ENCODE measurements at regions not wholly inside any gene's neighbourhood (a gene's known extent, or its start where the extent isn't known, plus 50 kb on each side); places are given as distances from the start of the nearest gene placed in this dataset.

DNA sequence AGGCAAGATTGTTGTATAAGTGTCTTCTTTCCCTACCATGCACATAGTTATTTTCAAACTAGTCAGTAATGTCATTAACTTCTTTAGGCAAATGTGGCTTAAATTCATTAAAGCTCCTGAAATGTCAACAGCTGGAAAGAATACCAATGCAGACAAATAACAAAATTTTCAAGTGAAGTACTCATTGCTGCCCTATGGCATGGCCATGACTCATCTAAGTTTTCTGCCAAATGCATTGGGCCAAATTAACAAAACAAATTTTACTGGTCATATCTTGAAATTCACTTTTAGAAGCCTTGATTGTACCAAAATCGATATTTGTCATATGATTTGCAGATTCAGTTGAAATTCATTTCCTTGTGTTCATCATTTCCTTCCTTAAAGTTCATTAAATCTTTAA is 915.9 kb downstream of the SLC6A15 start:
- DNase-seq, result no peak
- Histone ChIP-seq H3K56ac (ENCODE audit: low read length) (no peak overlapping the region), H2BK15ac (replicated peaks; ENCODE audit: low read depth) (no peak overlapping the region), H3K23ac (ENCODE audit: low read length) (no peak overlapping the region), H4K8ac (ENCODE audit: low read depth, low read length) (no peak overlapping the region), H3K9ac (ENCODE audit: low read length) (no peak overlapping the region), H3K27ac (ENCODE audit: low read depth, low read length) (no peak overlapping the region), H3K36me3 (ENCODE audit: control insufficient read depth, insufficient read depth, low read length) (no peaks in the 10 kb centered on the region), H3K4me2 (ENCODE audit: low read length) (no peak overlapping the region), H2BK120ac (ENCODE audit: low read depth, low read length) (no peak overlapping the region), H4K5ac (ENCODE audit: low read length) (no peak overlapping the region), H2AK5ac (ENCODE audit: low read length) (no peak overlapping the region), H2BK5ac (ENCODE audit: low read length) (no peak overlapping the region), H3K4ac (ENCODE audit: low read depth, low read length) (no peak overlapping the region), H3K27me3 (ENCODE audit: insufficient read depth, low read length, poor library complexity) (no peaks in the 10 kb centered on the region), H3K18ac (ENCODE audit: low read length) (no peak overlapping the region), H3K79me2 (ENCODE audit: control insufficient read depth, insufficient read depth, low read length) (no peaks in the 10 kb centered on the region), H3K79me1 (ENCODE audit: low read length) (no peaks in the 10 kb centered on the region), H3K4me3 (ENCODE audit: low read length) (no peak overlapping the region), H3K4me1 (ENCODE audit: control insufficient read depth, low read depth, low read length) (no peaks in the 10 kb centered on the region)
- WGBS (ENCODE audit: extremely low coverage, insufficient coverage, low lambda C conversion rate), result no CpG with 5 or more reads among the region's 1 CpG

DNA sequence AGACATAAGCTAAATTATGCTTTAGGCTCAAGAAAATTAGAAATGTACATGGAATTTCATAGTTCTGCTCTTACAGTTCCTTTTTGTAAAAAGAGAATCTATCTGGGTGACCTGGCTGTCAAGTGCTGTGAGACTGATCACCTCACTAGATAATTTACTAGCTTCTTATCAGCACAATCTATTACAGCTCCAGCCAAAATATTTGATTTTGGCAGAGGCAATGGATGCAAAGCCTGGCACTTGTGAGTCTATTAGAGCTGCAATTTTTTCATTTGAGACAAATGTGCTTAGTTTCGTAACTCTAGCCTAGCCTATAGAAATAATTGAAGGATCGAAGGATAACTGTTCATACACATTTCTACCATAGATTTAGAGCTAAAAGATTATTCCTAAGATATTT is 927.5 kb downstream of the SLC6A15 start:
- Histone ChIP-seq H3K36me3 (ENCODE audit: control insufficient read depth, insufficient read depth, low read length) (no peaks in the 10 kb centered on the region), H2BK120ac (ENCODE audit: low read depth, low read length) (no peak overlapping the region), H2BK5ac (ENCODE audit: low read length) (no peak overlapping the region), H2AK5ac (ENCODE audit: low read length) (no peak overlapping the region), H4K5ac (ENCODE audit: low read length) (no peak overlapping the region), H3K27me3 (ENCODE audit: insufficient read depth, low read length, poor library complexity) (no peaks in the 10 kb centered on the region), H2BK15ac (replicated peaks; ENCODE audit: low read depth) (no peak overlapping the region), H3K4ac (ENCODE audit: low read depth, low read length) (no peak overlapping the region), H3K9ac (ENCODE audit: low read length) (no peak overlapping the region), H3K56ac (ENCODE audit: low read length) (no peak overlapping the region), H3K79me2 (ENCODE audit: control insufficient read depth, insufficient read depth, low read length) (no peaks in the 10 kb centered on the region), H3K79me1 (ENCODE audit: low read length) (no peaks in the 10 kb centered on the region), H3K4me1 (ENCODE audit: control insufficient read depth, low read depth, low read length) (no peaks in the 10 kb centered on the region), H3K4me2 (ENCODE audit: low read length) (no peak overlapping the region), H3K4me3 (ENCODE audit: low read length) (no peak overlapping the region), H3K27ac (ENCODE audit: low read depth, low read length) (no peak overlapping the region), H3K23ac (ENCODE audit: low read length) (no peak overlapping the region), H3K18ac (ENCODE audit: low read length) (no peak overlapping the region), H4K8ac (ENCODE audit: low read depth, low read length) (no peak overlapping the region)
- no peak for DNase-seq
- WGBS (ENCODE audit: extremely low coverage, insufficient coverage, low lambda C conversion rate), result no CpG with 5 or more reads among the region's 2 CpGs

DNA sequence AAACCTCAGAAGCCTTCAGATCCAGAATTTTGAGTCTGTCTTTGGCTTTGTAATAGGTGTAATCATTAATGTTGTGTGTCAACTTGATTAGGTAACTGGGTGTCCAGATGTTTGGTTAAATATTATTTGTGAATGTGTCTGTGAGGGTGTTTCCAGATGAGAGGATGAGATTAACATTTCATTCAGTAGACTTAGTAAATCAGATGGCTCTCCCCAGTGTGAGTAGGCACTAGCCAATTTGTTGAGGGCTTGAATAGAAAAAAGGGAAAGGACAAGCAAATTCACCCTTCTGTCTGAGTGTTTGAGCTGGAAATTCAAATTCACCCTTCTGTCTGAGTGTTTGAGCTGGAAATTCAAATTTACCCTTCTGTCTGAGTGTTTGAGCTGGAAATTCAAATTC is 932.2 kb downstream of the SLC6A15 start:
- H3K79me1 ChIP-seq (ENCODE audit: low read length), result no peaks in the 10 kb centered on the region
- no peaks in the 10 kb centered on the region for H3K36me3 ChIP-seq (ENCODE audit: control insufficient read depth, insufficient read depth, low read length)
- no peak overlapping the region for H4K8ac ChIP-seq (ENCODE audit: low read depth, low read length)
- H3K9ac ChIP-seq (ENCODE audit: low read length), result no peak overlapping the region
- H2BK15ac ChIP-seq (replicated peaks; ENCODE audit: low read depth), result no peak overlapping the region
- H3K4me2 ChIP-seq (ENCODE audit: low read length), result no peak overlapping the region
- no peak overlapping the region for H3K23ac ChIP-seq (ENCODE audit: low read length)
- H2BK5ac ChIP-seq (ENCODE audit: low read length), result no peak overlapping the region
- no peaks in the 10 kb centered on the region for H3K4me1 ChIP-seq (ENCODE audit: control insufficient read depth, low read depth, low read length)
- H3K27ac ChIP-seq (ENCODE audit: low read depth, low read length), result no peak overlapping the region
- DNase-seq, result no peak
- no peak overlapping the region for H2AK5ac ChIP-seq (ENCODE audit: low read length)
- no peaks in the 10 kb centered on the region for H3K27me3 ChIP-seq (ENCODE audit: insufficient read depth, low read length, poor library complexity)
- no peak overlapping the region for H2BK120ac ChIP-seq (ENCODE audit: low read depth, low read length)
- no peak overlapping the region for H3K18ac ChIP-seq (ENCODE audit: low read length)
- no peak overlapping the region for H3K56ac ChIP-seq (ENCODE audit: low read length)
- H4K5ac ChIP-seq (ENCODE audit: low read length), result no peak overlapping the region
- H3K4ac ChIP-seq (ENCODE audit: low read depth, low read length), result no peak overlapping the region
- H3K4me3 ChIP-seq (ENCODE audit: low read length), result no peak overlapping the region
- H3K79me2 ChIP-seq (ENCODE audit: control insufficient read depth, insufficient read depth, low read length), result no peaks in the 10 kb centered on the region

DNA sequence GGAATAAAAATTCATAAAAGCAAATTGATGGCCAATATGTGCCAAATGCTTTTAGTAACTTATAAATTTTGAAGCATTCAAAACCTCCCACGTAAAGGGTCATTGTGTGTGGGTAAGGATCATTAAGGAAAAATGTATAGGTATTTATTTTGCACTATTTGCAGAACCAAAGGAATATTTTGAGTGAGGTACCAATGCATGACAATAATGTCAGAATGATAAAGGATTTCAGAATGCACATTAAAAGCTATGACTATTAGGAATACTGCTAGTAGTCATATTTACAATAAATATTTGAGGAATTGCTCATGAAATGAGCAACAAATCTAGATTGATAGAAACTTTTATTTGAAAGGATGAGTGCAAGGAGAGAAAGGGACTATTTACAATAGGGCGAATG is 932.8 kb downstream of the SLC6A15 start:
- H3K79me1 ChIP-seq (ENCODE audit: low read length), result no peaks in the 10 kb centered on the region
- WGBS (ENCODE audit: extremely low coverage, insufficient coverage, low lambda C conversion rate), result no CpG with 5 or more reads among the region's 2 CpGs
- no peak overlapping the region for H3K56ac ChIP-seq (ENCODE audit: low read length)
- H4K8ac ChIP-seq (ENCODE audit: low read depth, low read length), result no peak overlapping the region
- H4K5ac ChIP-seq (ENCODE audit: low read length), result no peak overlapping the region
- no peak overlapping the region for H3K9ac ChIP-seq (ENCODE audit: low read length)
- no peak overlapping the region for H3K27ac ChIP-seq (ENCODE audit: low read depth, low read length)
- no peak overlapping the region for H3K23ac ChIP-seq (ENCODE audit: low read length)
- H3K27me3 ChIP-seq (ENCODE audit: insufficient read depth, low read length, poor library complexity), result no peaks in the 10 kb centered on the region
- no peak overlapping the region for H2AK5ac ChIP-seq (ENCODE audit: low read length)
- no peak overlapping the region for H3K4me2 ChIP-seq (ENCODE audit: low read length)
- H2BK15ac ChIP-seq (replicated peaks; ENCODE audit: low read depth), result no peak overlapping the region
- H3K36me3 ChIP-seq (ENCODE audit: control insufficient read depth, insufficient read depth, low read length), result no peaks in the 10 kb centered on the region
- no peak overlapping the region for H3K4ac ChIP-seq (ENCODE audit: low read depth, low read length)
- H3K79me2 ChIP-seq (ENCODE audit: control insufficient read depth, insufficient read depth, low read length), result no peaks in the 10 kb centered on the region
- H2BK5ac ChIP-seq (ENCODE audit: low read length), result no peak overlapping the region
- DNase-seq, result no peak
- H3K4me3 ChIP-seq (ENCODE audit: low read length), result no peak overlapping the region
- no peak overlapping the region for H3K18ac ChIP-seq (ENCODE audit: low read length)
- no peaks in the 10 kb centered on the region for H3K4me1 ChIP-seq (ENCODE audit: control insufficient read depth, low read depth, low read length)
- no peak overlapping the region for H2BK120ac ChIP-seq (ENCODE audit: low read depth, low read length)

DNA sequence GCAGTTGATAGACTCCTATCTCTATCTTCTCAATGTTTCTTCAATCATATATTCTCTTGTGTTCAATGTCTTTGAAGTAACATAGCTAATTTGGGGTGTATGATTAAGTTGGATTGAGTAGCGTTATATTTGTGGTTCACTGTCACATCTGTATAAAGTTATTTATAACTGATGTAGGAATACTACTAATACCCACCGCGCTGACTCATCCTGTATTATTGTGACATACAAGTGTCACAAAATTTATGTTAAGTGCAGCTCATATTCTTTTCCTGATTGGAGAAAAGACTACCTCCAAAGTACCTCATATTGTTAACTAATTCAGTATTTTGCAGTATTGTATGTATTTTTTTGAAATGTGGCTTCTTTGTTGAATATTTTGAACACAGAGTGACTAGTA is 940.8 kb downstream of the SLC6A15 start:
- Histone ChIP-seq H3K4me2 (ENCODE audit: low read length) (no peak overlapping the region), H2BK5ac (ENCODE audit: low read length) (no peak overlapping the region), H3K9ac (ENCODE audit: low read length) (no peak overlapping the region), H2BK15ac (replicated peaks; ENCODE audit: low read depth) (no peak overlapping the region), H3K79me2 (ENCODE audit: control insufficient read depth, insufficient read depth, low read length) (no peaks in the 10 kb centered on the region), H3K4me1 (ENCODE audit: control insufficient read depth, low read depth, low read length) (no peaks in the 10 kb centered on the region), H3K36me3 (ENCODE audit: control insufficient read depth, insufficient read depth, low read length) (no peaks in the 10 kb centered on the region), H2BK120ac (ENCODE audit: low read depth, low read length) (no peak overlapping the region), H3K23ac (ENCODE audit: low read length) (no peak overlapping the region), H3K18ac (ENCODE audit: low read length) (no peak overlapping the region), H3K79me1 (ENCODE audit: low read length) (no peaks in the 10 kb centered on the region), H3K27me3 (ENCODE audit: insufficient read depth, low read length, poor library complexity) (no peaks in the 10 kb centered on the region), H3K56ac (ENCODE audit: low read length) (no peak overlapping the region), H2AK5ac (ENCODE audit: low read length) (no peak overlapping the region), H4K8ac (ENCODE audit: low read depth, low read length) (no peak overlapping the region), H3K27ac (ENCODE audit: low read depth, low read length) (no peak overlapping the region), H4K5ac (ENCODE audit: low read length) (no peak overlapping the region), H3K4me3 (ENCODE audit: low read length) (no peak overlapping the region), H3K4ac (ENCODE audit: low read depth, low read length) (no peak overlapping the region)
- no peak for DNase-seq
- WGBS (ENCODE audit: extremely low coverage, insufficient coverage, low lambda C conversion rate), result no CpG with 5 or more reads among the region's 3 CpGs

DNA sequence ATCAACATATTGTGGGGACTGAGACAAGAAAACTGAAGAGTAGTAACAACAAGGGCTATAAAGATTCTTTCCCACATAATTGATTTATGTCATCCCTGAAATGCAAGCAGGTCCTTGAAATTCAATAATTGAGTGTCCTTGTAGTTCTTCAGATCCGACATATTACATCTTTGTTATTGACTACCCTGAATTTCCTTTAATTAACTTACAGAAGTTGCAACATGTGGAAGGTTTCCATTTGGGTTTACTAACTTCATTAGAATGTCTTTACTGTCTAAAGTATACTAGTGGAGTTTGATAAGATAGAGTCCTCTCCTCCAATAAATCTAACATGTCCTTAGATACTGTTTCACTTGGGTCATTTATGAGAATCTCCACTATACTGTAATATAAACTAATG is 951.8 kb downstream of the SLC6A15 start:
- Histone ChIP-seq H3K79me1 (ENCODE audit: low read length) (no peaks in the 10 kb centered on the region), H3K23ac (ENCODE audit: low read length) (no peak overlapping the region), H3K56ac (ENCODE audit: low read length) (no peak overlapping the region), H3K4me1 (ENCODE audit: control insufficient read depth, low read depth, low read length) (peaks cover under 1% of the 10 kb centered on the region), H2BK15ac (replicated peaks; ENCODE audit: low read depth) (no peak overlapping the region), H3K36me3 (ENCODE audit: control insufficient read depth, insufficient read depth, low read length) (no peaks in the 10 kb centered on the region), H3K79me2 (ENCODE audit: control insufficient read depth, insufficient read depth, low read length) (no peaks in the 10 kb centered on the region), H3K4ac (ENCODE audit: low read depth, low read length) (no peak overlapping the region), H3K4me3 (ENCODE audit: low read length) (no peak overlapping the region), H3K27me3 (ENCODE audit: insufficient read depth, low read length, poor library complexity) (no peaks in the 10 kb centered on the region), H3K27ac (ENCODE audit: low read depth, low read length) (no peak overlapping the region), H4K5ac (ENCODE audit: low read length) (no peak overlapping the region), H4K8ac (ENCODE audit: low read depth, low read length) (no peak overlapping the region), H3K9ac (ENCODE audit: low read length) (no peak overlapping the region), H3K18ac (ENCODE audit: low read length) (no peak overlapping the region), H3K4me2 (ENCODE audit: low read length) (no peak overlapping the region), H2BK120ac (ENCODE audit: low read depth, low read length) (no peak overlapping the region), H2BK5ac (ENCODE audit: low read length) (no peak overlapping the region), H2AK5ac (ENCODE audit: low read length) (no peak overlapping the region)
- no peak for DNase-seq
- no CpG with 5 or more reads among the region's 1 CpG for WGBS (ENCODE audit: extremely low coverage, insufficient coverage, low lambda C conversion rate)
